Testis (tissue), 2 donors: ENCODE measurements at regions not wholly inside any gene's neighbourhood (a gene's known extent, or its start where the extent isn't known, plus 50 kb on each side); places are given as distances from the start of the nearest gene placed in this dataset.

Experiments used
- DNase-seq: peaks from one replicate; pipeline ENCODE4 v3.0.0-alpha.2; 2019
- H3K27ac ChIP-seq, 2 donors: fragments of 200-600 bp; sonication (generic); one replicate each; pipeline ENCODE4 v1.5.1; 2019
- H3K27me3 ChIP-seq: fragments of 200-600 bp; sonication (generic); one replicate; pipeline ENCODE4 v1.5.1; 2019
- H3K36me3 ChIP-seq: fragments of 200-600 bp; sonication (generic); one replicate; pipeline ENCODE4 v1.5.1; 2017; ENCODE audit warnings: low read depth; ENCODE audit errors: missing control alignments
- H3K4me1 ChIP-seq: fragments of 200-600 bp; sonication (generic); one replicate; pipeline ENCODE4 v1.5.1; 2019
- H3K4me3 ChIP-seq, 2 donors: fragments of 200-600 bp; sonication (generic); one replicate each; pipeline ENCODE4 v1.5.1; 2017 to 2019
- H3K9me3 ChIP-seq: fragments of 200-600 bp; sonication (generic); one replicate; pipeline ENCODE4 v1.5.1; 2017
- CTCF ChIP-seq, 3 experiments: fragments of 450-650 bp in 2 of 3; fragments of 200-600 bp in 1 of 3; sonication (generic) in 1 of 3; IDR thresholded peaks; one replicate each; pipeline ENCODE4 v1.5.1; 2016 to 2019; ENCODE audit warnings: antibody characterized with exemption in 3 of 3, mild to moderate bottlenecking in 2 of 3, moderate library complexity in 1 of 3
- POLR2A ChIP-seq: fragments of 450-650 bp; IDR thresholded peaks from one replicate; pipeline ENCODE4 v1.6.1; 2017; ENCODE audit warnings: antibody characterized with exemption, mild to moderate bottlenecking, moderate library complexity
- WGBS, 2 donors: methylation state at CpG; one replicate each; pipeline ENCODE4 v1.1.5; 2018; 5-methylcytosine and 5-hydroxymethylcytosine counted together
- intact Hi-C: fragments of 100-400 bp; cut with DNase I; formaldehyde crosslinking; loops from one replicate; pipeline ENCODE4 v1.15.1; 2023; ENCODE audit warnings: low total_unique reads

- Histone ChIP-seq H3K4me1 (no peaks in the 10 kb centered on the region), H3K27me3 (no peaks in the 10 kb centered on the region), H3K27ac (no peak overlapping the region), H3K9me3 (no peaks in the 10 kb centered on the region), H3K4me3 (no peak overlapping the region), H3K36me3 (no peaks in the 10 kb centered on the region)
- intact Hi-C loops, result no loop called here
- no peak for DNase-seq
- TF ChIP-seq POLR2A (no peak), CTCF (IDR thresholded peaks at IDR 0.05) (no peak)
Observed at GRCh38 chrX:38975368-38975942, 174.2 kb downstream of the MID1IP1 start.

GRCh38 chrX:38982370-38982769 is 181.1 kb downstream of the MID1IP1 start:
- Histone ChIP-seq H3K27me3 (no peaks in the 10 kb centered on the region), H3K9me3 (no peaks in the 10 kb centered on the region), H3K36me3 (no peaks in the 10 kb centered on the region), H3K4me3 (no peak overlapping the region), H3K27ac (no peak overlapping the region), H3K4me1 (no peaks in the 10 kb centered on the region)
- no peak for TF ChIP-seq POLR2A
- intact Hi-C loops, result no loop called here
- 97 to 100% methylated on average over 1 to 3 of the region's 3 CpGs for WGBS, 2 donors
- DNase-seq, result no peak

DNA sequence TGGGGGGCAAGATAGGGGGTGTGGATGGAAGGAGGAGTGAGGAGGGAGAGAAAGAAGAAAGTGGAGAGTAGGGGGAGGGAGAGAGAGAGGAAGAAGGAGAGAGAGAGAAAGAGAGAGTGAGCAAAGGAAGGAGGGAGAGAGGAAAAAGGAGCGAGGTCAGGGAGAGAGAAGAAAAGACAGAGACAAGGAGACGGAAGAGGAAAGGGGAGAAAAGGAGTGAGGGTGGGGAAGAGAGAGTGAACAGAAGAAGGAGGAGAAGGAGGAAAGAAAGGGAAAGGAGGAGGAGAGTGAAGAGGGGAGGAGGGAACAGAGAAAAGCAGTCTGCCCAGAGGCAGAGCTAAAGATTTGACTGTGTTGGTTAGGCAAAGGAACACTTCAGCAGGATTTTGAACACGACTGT is 181.6 kb downstream of the MID1IP1 start:
- TF ChIP-seq CTCF (IDR thresholded peaks at IDR 0.05) (no peak), POLR2A (no peak)
- WGBS, 2 donors, result 44 to 68% methylated on average over 3 of the region's 3 CpGs
- no peak overlapping the region for H3K4me3 ChIP-seq
- H3K27ac ChIP-seq, result no peak overlapping the region
- no peaks in the 10 kb centered on the region for H3K4me1 ChIP-seq
- no peaks in the 10 kb centered on the region for H3K27me3 ChIP-seq
- DNase-seq, result no peak
- intact Hi-C loops, result no loop called here
- H3K9me3 ChIP-seq, result no peaks in the 10 kb centered on the region
- no peaks in the 10 kb centered on the region for H3K36me3 ChIP-seq

DNA sequence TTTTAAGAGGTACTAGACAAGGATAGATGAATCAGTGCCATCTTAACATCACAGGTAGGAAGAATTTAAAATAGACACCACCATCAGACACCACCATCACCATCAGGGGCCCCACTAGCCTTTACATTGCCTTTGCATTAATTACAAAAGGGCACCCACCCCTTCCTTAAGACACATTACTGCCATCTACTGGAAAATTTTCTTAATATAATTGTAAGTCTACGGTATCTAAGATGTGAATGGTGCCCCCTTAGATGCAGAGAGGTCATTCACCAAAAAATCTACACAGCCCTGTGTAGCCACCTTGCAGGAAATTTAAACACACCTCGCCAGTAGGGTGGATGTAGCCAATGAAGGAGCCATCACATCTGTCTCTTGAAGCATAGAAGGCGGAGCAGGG is 184.1 kb downstream of the MID1IP1 start:
- no peak for DNase-seq
- no peaks in the 10 kb centered on the region for H3K4me1 ChIP-seq
- TF ChIP-seq CTCF (IDR thresholded peaks at IDR 0.05) (no peak), POLR2A (no peak)
- no peaks in the 10 kb centered on the region for H3K36me3 ChIP-seq
- H3K9me3 ChIP-seq, result no peaks in the 10 kb centered on the region
- 67 to 89% methylated on average over 3 of the region's 3 CpGs for WGBS, 2 donors
- no peak overlapping the region for H3K4me3 ChIP-seq
- no peaks in the 10 kb centered on the region for H3K27me3 ChIP-seq
- intact Hi-C loops, result no loop called here
- no peak overlapping the region for H3K27ac ChIP-seq

GRCh38 chrX:38985945-38986344 is 184.7 kb downstream of the MID1IP1 start:
- intact Hi-C loops, result no loop called here
- 33 to 44% methylated on average over 2 of the region's 2 CpGs for WGBS, 2 donors

More at GRCh38 chrX:38985945-38986344, 184.7 kb downstream of the MID1IP1 start:
- H3K27ac ChIP-seq, result no peak overlapping the region
- no peaks in the 10 kb centered on the region for H3K27me3 ChIP-seq
- H3K36me3 ChIP-seq, result no peaks in the 10 kb centered on the region
- no peaks in the 10 kb centered on the region for H3K4me1 ChIP-seq
- DNase-seq, result no peak
- H3K4me3 ChIP-seq, result no peak overlapping the region
- H3K9me3 ChIP-seq, result no peaks in the 10 kb centered on the region
- TF ChIP-seq CTCF (IDR thresholded peaks at IDR 0.05) (no peak), POLR2A (no peak)
